ENCODE measurements at regions not wholly inside any gene's neighbourhood (a gene's known extent, or its start where the extent isn't known, plus 50 kb on each side); places are given as distances from the start of the nearest gene placed in this dataset.
"Not testable (repeated sequence)": the region's sequence is repeated elsewhere in the genome, so short reads cannot be mapped to it uniquely, and the experiment has no call there.

DNA sequence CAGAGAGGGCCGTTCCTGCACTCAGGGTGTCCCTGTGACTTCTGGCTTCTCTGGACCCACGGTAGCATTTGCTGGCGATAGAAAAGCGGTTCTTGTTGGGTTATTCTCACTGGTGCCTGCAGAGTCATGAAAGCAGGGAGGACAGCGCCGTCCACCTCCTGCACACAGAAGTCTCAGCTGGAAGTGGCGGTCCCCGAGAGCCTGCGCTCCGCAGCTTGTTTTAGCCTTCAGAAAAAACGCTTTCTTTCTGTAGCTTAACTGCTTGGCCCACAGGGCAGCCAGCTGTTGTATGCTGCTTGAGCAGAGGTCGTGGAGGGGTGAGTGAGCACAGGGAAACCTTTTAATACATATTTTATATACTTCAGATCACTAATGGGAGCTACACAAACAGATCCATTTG, 400.7 kb upstream of the FAT1 start:
- no peak overlapping the region for H3K4me2 ChIP-seq
- TF ChIP-seq Cebpa-rat (IDR thresholded peaks at IDR 0.05) = no peak
- H3K9me3 ChIP-seq (replicated peaks in 1 of 11) = 0 out of 22 replicates have a peak, but pooled peaks cover 0 to 3% (median 0%) of the 10 kb centered on the region in 11 experiments
- no peaks in the 10 kb centered on the region for H3K27me3 ChIP-seq
- H3K4me3 ChIP-seq = no peak overlapping the region
- no peak overlapping the region for H3K9ac ChIP-seq
- no peaks in the 10 kb centered on the region for H4K20me1 ChIP-seq
- H3K27ac ChIP-seq = no peak overlapping the region
- no peaks in the 10 kb centered on the region for H3K36me3 ChIP-seq
- H3K4me1 ChIP-seq = no peaks in the 10 kb centered on the region

- 0 out of 22 replicates have a peak, but pooled peaks cover 0 to 3% (median 0%) of the 10 kb centered on the region in 11 experiments for H3K9me3 ChIP-seq (replicated peaks in 1 of 11)
- TF ChIP-seq Cebpa-rat (IDR thresholded peaks at IDR 0.05) = no peak
Observed at GRCh38 chr4:187125062-187125461, 401.4 kb upstream of the FAT1 start.

DNA sequence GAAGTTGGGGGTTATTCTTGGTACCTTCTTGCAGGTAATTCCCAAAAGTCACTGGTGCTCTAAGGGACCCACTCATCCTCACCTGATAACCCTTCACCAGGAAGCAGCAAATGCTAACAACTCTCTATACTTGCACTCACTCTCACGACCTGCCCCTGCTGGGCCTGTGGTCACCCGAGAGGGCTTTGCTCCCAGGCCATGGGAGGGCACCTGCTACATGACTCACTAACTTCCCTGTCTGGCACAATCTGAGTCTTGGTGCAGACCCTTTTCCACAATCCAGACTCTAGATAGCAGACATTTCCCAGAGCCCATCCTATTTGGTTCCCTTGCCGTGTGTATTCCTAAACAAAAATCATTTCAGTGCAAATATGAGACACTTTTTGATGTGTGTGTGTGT, 403.8 kb upstream of the FAT1 start:
- H3K27ac ChIP-seq = no peak overlapping the region
- no peaks in the 10 kb centered on the region for H3K4me1 ChIP-seq
- H3K9me3 ChIP-seq (replicated peaks in 1 of 11) = peaks cover 0 to 12% (median 4%) of the 10 kb centered on the region in 11 experiments; a peak in 6 of 22 replicates
- TF ChIP-seq Cebpa-rat (IDR thresholded peaks at IDR 0.05) = no peak
- no peaks in the 10 kb centered on the region for H4K20me1 ChIP-seq
- no peak overlapping the region for H3K9ac ChIP-seq
- H3K4me2 ChIP-seq = no peak overlapping the region
- H3K4me3 ChIP-seq = no peak overlapping the region
- no peaks in the 10 kb centered on the region for H3K36me3 ChIP-seq
- no peaks in the 10 kb centered on the region for H3K27me3 ChIP-seq

More at GRCh38 chr4:187125062-187125461, 401.4 kb upstream of the FAT1 start:
- H3K9ac ChIP-seq = no peak overlapping the region
- H3K4me3 ChIP-seq = no peak overlapping the region
- no peaks in the 10 kb centered on the region for H4K20me1 ChIP-seq
- H3K4me2 ChIP-seq = no peak overlapping the region
- H3K27me3 ChIP-seq = no peaks in the 10 kb centered on the region
- no peaks in the 10 kb centered on the region for H3K36me3 ChIP-seq
- no peaks in the 10 kb centered on the region for H3K4me1 ChIP-seq
- no peak overlapping the region for H3K27ac ChIP-seq

- Histone ChIP-seq H3K9me3 (replicated peaks in 1 of 11) (peaks cover 0 to 12% (median 4%) of the 10 kb centered on the region in 11 experiments; a peak in 6 of 22 replicates), H3K4me2 (no peak overlapping the region), H4K20me1 (no peaks in the 10 kb centered on the region), H3K4me1 (no peaks in the 10 kb centered on the region), H3K9ac (no peak overlapping the region), H3K36me3 (no peaks in the 10 kb centered on the region), H3K4me3 (no peak overlapping the region), H3K27ac (no peak overlapping the region), H3K27me3 (no peaks in the 10 kb centered on the region)
- TF ChIP-seq Cebpa-rat (IDR thresholded peaks at IDR 0.05) = no peak
Observed at GRCh38 chr4:187128222-187128621, 404.6 kb upstream of the FAT1 start.

- Histone ChIP-seq H3K9ac (no peak overlapping the region), H3K9me3 (replicated peaks in 1 of 11) (peaks cover 0 to 12% (median 4%) of the 10 kb centered on the region in 11 experiments; a peak in 6 of 22 replicates)
Observed at GRCh38 chr4:187128976-187129375, 405.3 kb upstream of the FAT1 start.

GRCh38 chr4:187131826-187132225, 408.2 kb upstream of the FAT1 start:
- not testable (repeated sequence) for H3K27ac ChIP-seq, H4K20me1 ChIP-seq, H3K4me3 ChIP-seq, H3K36me3 ChIP-seq, H3K4me2 ChIP-seq, H3K9ac ChIP-seq, H3K4me1 ChIP-seq, H3K27me3 ChIP-seq
- peaks cover 0 to 12% (median 4%) of the 10 kb centered on the region in 11 experiments; a peak in 6 of 22 replicates for H3K9me3 ChIP-seq (replicated peaks in 1 of 11)

More at GRCh38 chr4:187128976-187129375, 405.3 kb upstream of the FAT1 start:
- no peaks in the 10 kb centered on the region for H3K4me1 ChIP-seq
- H3K4me2 ChIP-seq = no peak overlapping the region
- H3K27ac ChIP-seq = no peak overlapping the region
- no peak for TF ChIP-seq Cebpa-rat (IDR thresholded peaks at IDR 0.05)
- no peaks in the 10 kb centered on the region for H4K20me1 ChIP-seq
- H3K36me3 ChIP-seq = no peaks in the 10 kb centered on the region
- no peaks in the 10 kb centered on the region for H3K27me3 ChIP-seq
- H3K4me3 ChIP-seq = no peak overlapping the region

DNA sequence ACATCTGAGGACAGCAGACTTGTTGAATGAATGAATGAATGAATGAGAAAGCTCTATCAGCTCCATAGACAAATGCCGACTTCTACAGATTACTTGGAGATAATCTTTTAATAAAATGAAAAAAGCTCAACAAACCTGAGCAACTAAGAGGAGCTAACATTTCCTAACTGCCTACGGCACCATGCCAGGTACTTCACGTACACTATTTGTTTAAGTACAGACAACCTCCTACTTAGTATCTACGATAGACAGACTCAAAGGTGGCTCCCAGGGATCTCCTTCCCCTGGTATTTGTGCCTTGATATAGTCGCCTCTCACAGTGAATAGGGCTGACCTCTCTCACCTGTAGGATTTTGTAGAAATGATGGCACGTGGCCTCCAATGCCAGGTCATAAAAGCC, 412.2 kb upstream of the FAT1 start:
- Histone ChIP-seq H3K27me3 (no peaks in the 10 kb centered on the region), H3K27ac (no peak overlapping the region), H3K9ac (no peak overlapping the region), H3K9me3 (replicated peaks in 1 of 11) (peaks cover 0 to 6% (median 0%) of the 10 kb centered on the region in 11 experiments; a peak in 3 of 22 replicates), H3K4me3 (no peak overlapping the region), H3K4me1 (no peaks in the 10 kb centered on the region; a peak in 1 of 20 replicates), H3K4me2 (no peak overlapping the region), H3K36me3 (no peaks in the 10 kb centered on the region), H4K20me1 (no peaks in the 10 kb centered on the region)
- no peak for TF ChIP-seq Cebpa-rat (IDR thresholded peaks at IDR 0.05)

DNA sequence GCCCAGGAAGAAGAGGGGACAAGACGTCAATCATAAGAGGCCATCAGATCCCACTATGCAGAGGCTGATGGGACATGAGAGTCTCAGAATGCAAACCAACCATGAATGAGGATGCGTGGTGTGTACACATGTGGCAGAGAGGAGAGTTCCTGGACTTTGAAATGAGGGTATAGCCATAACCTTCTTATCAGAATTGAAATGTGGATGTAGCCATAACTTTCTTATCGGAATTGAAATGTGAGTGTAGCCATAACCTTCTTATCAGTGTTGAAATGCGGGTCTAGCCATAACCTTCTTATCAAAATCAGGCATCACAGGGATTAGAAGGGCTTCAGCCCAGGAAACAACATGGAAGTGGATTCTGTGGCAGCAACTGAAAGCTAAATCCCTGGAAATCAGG, 415.5 kb upstream of the FAT1 start:
- no peaks in the 10 kb centered on the region for H3K36me3 ChIP-seq
- no peaks in the 10 kb centered on the region for H3K27me3 ChIP-seq
- H3K4me3 ChIP-seq = no peak overlapping the region
- H3K4me1 ChIP-seq = no peaks in the 10 kb centered on the region; a peak in 2 of 20 replicates
- TF ChIP-seq Cebpa-rat (IDR thresholded peaks at IDR 0.05) = no peak
- H4K20me1 ChIP-seq = no peaks in the 10 kb centered on the region
- no peak overlapping the region for H3K9ac ChIP-seq
- H3K9me3 ChIP-seq (replicated peaks in 1 of 11) = no peaks in the 10 kb centered on the region
- H3K27ac ChIP-seq = no peak overlapping the region
- no peak overlapping the region for H3K4me2 ChIP-seq

DNA sequence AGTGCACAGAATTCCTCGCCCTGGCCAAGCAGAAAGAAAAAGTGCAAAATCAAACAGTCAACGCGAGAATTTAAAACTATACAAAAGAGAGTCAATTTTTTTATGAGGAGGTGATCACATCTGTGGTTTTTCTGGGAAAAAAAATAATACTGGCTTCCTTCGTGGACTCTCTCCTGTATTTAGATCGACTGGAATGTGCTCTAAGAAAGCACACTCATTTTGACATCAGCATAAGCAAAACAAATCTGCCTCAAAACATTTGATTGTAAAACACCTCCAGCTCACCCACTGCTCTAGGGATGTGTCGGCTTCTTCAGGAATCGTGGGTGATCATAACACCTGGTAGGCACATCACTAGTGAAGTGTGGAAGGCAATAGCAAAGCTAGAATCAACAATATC, 417.4 kb upstream of the FAT1 start:
- Histone ChIP-seq H4K20me1 (no peaks in the 10 kb centered on the region), H3K9me3 (replicated peaks in 1 of 11) (no peaks in the 10 kb centered on the region), H3K27me3 (no peaks in the 10 kb centered on the region), H3K4me2 (no peak overlapping the region), H3K4me1 (no peaks in the 10 kb centered on the region; a peak in 2 of 20 replicates), H3K4me3 (no peak overlapping the region), H3K27ac (no peak overlapping the region), H3K36me3 (no peaks in the 10 kb centered on the region), H3K9ac (no peak overlapping the region)
- no peak for TF ChIP-seq Cebpa-rat (IDR thresholded peaks at IDR 0.05)

GRCh38 chr4:187149229-187149945, 425.7 kb upstream of the FAT1 start:
- TF ChIP-seq Cebpa-rat (IDR thresholded peaks at IDR 0.05) = no peak
- Histone ChIP-seq H3K4me3 (no peak overlapping the region), H3K9ac (no peak overlapping the region), H4K20me1 (no peaks in the 10 kb centered on the region), H3K36me3 (no peaks in the 10 kb centered on the region), H3K4me2 (no peak overlapping the region), H3K4me1 (peaks cover 0 to 9% (median 0%) of the 10 kb centered on the region in 10 experiments; a peak in 1 of 20 replicates), H3K27ac (no peak overlapping the region), H3K9me3 (replicated peaks in 1 of 11) (0 out of 22 replicates have a peak, but pooled peaks cover 0 to 4% (median 0%) of the 10 kb centered on the region in 11 experiments), H3K27me3 (no peaks in the 10 kb centered on the region)

Data from BLaER1 treated with 17β-estradiol and CSF1 and Interleukin-3, amounts not matched to agents 10 nM and 100 nM (cell line).